Naive thymus-derived CD4-positive, alpha-beta T cell (primary cell): ENCODE measurements at regions not wholly inside any gene's neighbourhood (a gene's known extent, or its start where the extent isn't known, plus 50 kb on each side); places are given as distances from the start of the nearest gene placed in this dataset.

ENCODE experiments used
- ATAC-seq: fragments of 150-1000 bp; cut with Tn5 transposase; 2 replicates; pipeline ENCODE4 v1.10.0; 2021; ENCODE audit warnings: mild to moderate bottlenecking, moderate library complexity
- CTCF ChIA-PET: fragments of 350-600 bp; sonication (Branson Sonifier 250); formaldehyde crosslinking; loops from one replicate; lab custom pipeline; 2021; ENCODE audit warnings: antibody characterized with exemption; lab: Charles Lee
- POLR2A ChIA-PET: fragments of 350-600 bp; sonication (Branson Sonifier 250); formaldehyde crosslinking; loops from one replicate; lab custom pipeline; 2021; ENCODE audit warnings: antibody characterized with exemption, inconsistent platforms; lab: Charles Lee
- DNase-seq, 9 donors: peaks; one replicate each; pipeline versions ENCODE4 v3.0.0 to v3.0.0-alpha.2; 2020 to 2022; ENCODE audit warnings: mixed read lengths in 1 of 9
- H3K27ac ChIP-seq: one replicate; pipeline ENCODE4 v1.7.0; 2013; ENCODE audit warnings: mild to moderate bottlenecking, low read depth, low read length, moderate library complexity
- H3K27me3 ChIP-seq, 2 donors: one replicate each; pipeline ENCODE4 v1.7.0; 2013; ENCODE audit warnings: low read length in 2 of 2, mild to moderate bottlenecking in 2 of 2, moderate library complexity in 2 of 2; ENCODE audit not compliant: control insufficient read depth in 2 of 2, insufficient read depth in 2 of 2
- H3K36me3 ChIP-seq, 3 experiments: 1 replicate in 2 of 3; 2 replicates in 1 of 3; pipeline ENCODE4 v1.7.0; 2013; ENCODE audit warnings: low read length in 3 of 3, mild to moderate bottlenecking in 3 of 3, moderate library complexity in 1 of 3; ENCODE audit not compliant: insufficient read depth in 3 of 3, control insufficient read depth in 2 of 3
- H3K4me1 ChIP-seq, 2 donors: one replicate each; pipeline ENCODE4 v1.7.0; 2013; ENCODE audit warnings: low read length in 2 of 2, mild to moderate bottlenecking in 2 of 2, moderate library complexity in 1 of 2; ENCODE audit not compliant: control insufficient read depth in 2 of 2, insufficient read depth in 2 of 2
- H3K4me3 ChIP-seq: 2 replicates; pipeline ENCODE4 v1.7.0; 2013; ENCODE audit warnings: mild to moderate bottlenecking, low read length
- H3K9me3 ChIP-seq, 3 experiments: 1 replicate in 2 of 3; 2 replicates in 1 of 3; pipeline ENCODE4 v1.7.0; 2013; ENCODE audit warnings: low read length in 3 of 3; ENCODE audit not compliant: control insufficient read depth in 2 of 3
- H3K27ac Mint-ChIP-seq, 9 donors: one replicate each; pipeline ENCODE4 v1.8.0; 2020 to 2022; ENCODE audit warnings: mixed read lengths in 9 of 9, mild to moderate bottlenecking in 8 of 9, moderate library complexity in 5 of 9, inconsistent platforms in 2 of 9
- H3K27me3 Mint-ChIP-seq, 5 donors: one replicate each; pipeline ENCODE4 v1.8.0; 2021 to 2022; ENCODE audit warnings: mixed read lengths in 5 of 5, mild to moderate bottlenecking in 1 of 5
- H3K36me3 Mint-ChIP-seq, 5 donors: one replicate each; pipeline ENCODE4 v1.8.0; 2020 to 2022; ENCODE audit warnings: mixed read lengths in 5 of 5, mild to moderate bottlenecking in 3 of 5, inconsistent platforms in 1 of 5
- H3K4me1 Mint-ChIP-seq, 7 donors: one replicate each; pipeline ENCODE4 v1.8.0; 2020 to 2022; ENCODE audit warnings: mixed read lengths in 7 of 7, mild to moderate bottlenecking in 3 of 7, inconsistent platforms in 1 of 7
- H3K4me3 Mint-ChIP-seq, 10 donors: one replicate each; pipeline ENCODE4 v1.8.0; 2020 to 2022; ENCODE audit warnings: mild to moderate bottlenecking in 10 of 10, mixed read lengths in 10 of 10, moderate library complexity in 6 of 10, inconsistent platforms in 2 of 10
- H3K9me3 Mint-ChIP-seq, 11 donors: one replicate each; pipeline ENCODE4 v1.8.0; 2020 to 2022; ENCODE audit warnings: mixed read lengths in 11 of 11, mild to moderate bottlenecking in 4 of 11, inconsistent platforms in 1 of 11, moderate library complexity in 1 of 11
- intact Hi-C, 2 donors: fragments of 100-400 bp; cut with micrococcal nuclease; formaldehyde crosslinking; loops; one replicate each; pipeline ENCODE4 v1.15.1; 2023

GRCh38 chr19:16018106-16018755 is 58.1 kb upstream of the TPM4 start:
- no peak for ATAC-seq
- ChIA-PET POLR2A (no interaction called here), CTCF (interaction anchor here (0.5 kb wide), 1 partner anchor 48 kb away, joined by 4 read pairs; no protein-coding TSS in a partner anchor)
- no peak overlapping the region for H3K4me3 ChIP-seq
- H3K9me3 ChIP-seq: no peaks in the 10 kb centered on the region
- no peaks in the 10 kb centered on the region for H3K4me1 ChIP-seq
- intact Hi-C loops: no loop called here
- no peak for DNase-seq
- H3K9me3 Mint-ChIP-seq: peaks cover 0 to 1% (median 0%) of the 10 kb centered on the region in 11 donors
- no peaks in the 10 kb centered on the region for H3K4me1 Mint-ChIP-seq
- no peak overlapping the region for H3K27ac ChIP-seq
- H3K27me3 Mint-ChIP-seq: no peaks in the 10 kb centered on the region
- no peak overlapping the region for H3K4me3 Mint-ChIP-seq
- H3K36me3 ChIP-seq: no peaks in the 10 kb centered on the region
- H3K36me3 Mint-ChIP-seq: no peaks in the 10 kb centered on the region
- no peaks in the 10 kb centered on the region for H3K27me3 ChIP-seq
- no peak overlapping the region for H3K27ac Mint-ChIP-seq

GRCh38 chr19:16018801-16019551 is 57.3 kb upstream of the TPM4 start:
- H3K27ac ChIP-seq: no peak overlapping the region
- H3K27ac Mint-ChIP-seq: no peak overlapping the region
- H3K4me3 ChIP-seq: no peak overlapping the region
- no peaks in the 10 kb centered on the region for H3K4me1 ChIP-seq
- ChIA-PET CTCF (interaction anchor here (0.6 kb wide), 1 partner anchor 1612 kb away, joined by 4 read pairs; no protein-coding TSS in a partner anchor), POLR2A (interaction anchor here (0.6 kb wide), 1 partner anchor 102 kb away, joined by 4 read pairs; no protein-coding TSS in a partner anchor)
- H3K36me3 Mint-ChIP-seq: no peaks in the 10 kb centered on the region
- H3K4me1 Mint-ChIP-seq: no peaks in the 10 kb centered on the region
- no peaks in the 10 kb centered on the region for H3K36me3 ChIP-seq
- no peak overlapping the region for H3K4me3 Mint-ChIP-seq
- no peaks in the 10 kb centered on the region for H3K27me3 ChIP-seq
- H3K9me3 ChIP-seq: no peaks in the 10 kb centered on the region
- ATAC-seq (no peak), DNase-seq (no peak)
- intact Hi-C loops: no loop called here
- H3K9me3 Mint-ChIP-seq: peaks cover 0 to 1% (median 0%) of the 10 kb centered on the region in 11 donors
- no peaks in the 10 kb centered on the region for H3K27me3 Mint-ChIP-seq

DNA sequence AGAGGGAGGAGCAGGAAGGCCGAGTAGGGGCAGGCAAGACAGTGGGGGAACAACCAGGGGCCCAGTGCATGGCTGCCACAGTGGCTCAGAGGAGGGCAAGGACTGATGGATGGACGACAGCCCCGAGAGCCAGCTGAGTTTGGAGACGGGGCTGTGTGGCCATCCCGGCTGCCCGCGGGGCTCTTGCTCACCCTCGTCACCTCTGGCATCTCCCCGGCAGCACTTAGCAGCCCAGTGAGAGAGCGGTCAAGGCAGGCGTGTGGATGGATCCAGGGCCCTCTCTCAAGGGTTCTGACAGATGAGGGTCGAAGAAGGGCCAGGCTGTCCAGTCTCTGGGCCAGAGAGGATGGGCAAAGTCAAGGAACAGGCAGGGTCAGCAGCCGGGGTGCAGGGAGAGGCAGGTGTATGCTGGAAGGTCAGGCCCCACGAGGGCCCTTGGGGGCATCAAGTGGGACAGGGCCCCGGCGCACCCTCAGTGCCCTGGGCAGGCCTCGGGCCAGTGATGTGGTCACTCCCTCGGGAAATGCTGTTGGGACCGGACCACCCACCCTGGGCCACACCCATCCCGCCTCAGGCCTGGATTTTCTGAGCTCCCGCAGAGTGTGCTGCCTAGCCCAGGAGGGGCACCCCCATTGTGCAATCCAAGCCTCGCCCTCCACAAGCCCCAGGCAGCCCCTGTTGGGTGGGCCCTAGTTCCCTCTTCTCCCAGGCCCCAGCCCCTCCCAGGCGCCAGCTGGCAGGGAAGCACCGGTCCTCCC is 56.4 kb upstream of the TPM4 start:
- no peaks in the 10 kb centered on the region for H3K27me3 Mint-ChIP-seq
- no peaks in the 10 kb centered on the region for H3K4me1 ChIP-seq
- intact Hi-C loops: no loop called here
- no peaks in the 10 kb centered on the region for H3K27me3 ChIP-seq
- DNase-seq (no peak), ATAC-seq (no peak)
- H3K27ac Mint-ChIP-seq: no peak overlapping the region
- no peak overlapping the region for H3K4me3 Mint-ChIP-seq
- H3K4me3 ChIP-seq: no peak overlapping the region
- no peaks in the 10 kb centered on the region for H3K36me3 ChIP-seq
- POLR2A ChIA-PET: no interaction called here
- no peaks in the 10 kb centered on the region for H3K36me3 Mint-ChIP-seq
- CTCF ChIA-PET: interaction anchor here (0.6 kb wide), 1 partner anchor 1611 kb away, joined by 4 read pairs; no protein-coding TSS in a partner anchor
- H3K27ac ChIP-seq: no peak overlapping the region
- H3K9me3 Mint-ChIP-seq: peaks cover 0 to 1% (median 0%) of the 10 kb centered on the region in 11 donors
- no peaks in the 10 kb centered on the region for H3K9me3 ChIP-seq
- no peaks in the 10 kb centered on the region for H3K4me1 Mint-ChIP-seq

- Mint-ChIP-seq H3K27ac (no peak overlapping the region), H3K36me3 (no peaks in the 10 kb centered on the region), H3K4me3 (no peak overlapping the region), H3K4me1 (peaks cover 0 to 1% (median 0%) of the 10 kb centered on the region in 7 donors), H3K27me3 (peaks cover 0 to 2% (median 0%) of the 10 kb centered on the region in 5 donors), H3K9me3 (peaks cover 0 to 1% (median 0%) of the 10 kb centered on the region in 11 donors)
- DNase-seq: no peak
- H3K27ac ChIP-seq: no peak overlapping the region
- H3K27me3 ChIP-seq: no peaks in the 10 kb centered on the region
- intact Hi-C loops: no loop called here
- POLR2A ChIA-PET: no interaction called here
- no peaks in the 10 kb centered on the region for H3K4me1 ChIP-seq
- H3K9me3 ChIP-seq: no peaks in the 10 kb centered on the region
- CTCF ChIA-PET: no interaction called here
- H3K4me3 ChIP-seq: no peak overlapping the region
- H3K36me3 ChIP-seq: no peaks in the 10 kb centered on the region
- no peak for ATAC-seq
These were observed 54.5 kb upstream of the TPM4 start for GRCh38 chr19:16021796-16022195.

DNA sequence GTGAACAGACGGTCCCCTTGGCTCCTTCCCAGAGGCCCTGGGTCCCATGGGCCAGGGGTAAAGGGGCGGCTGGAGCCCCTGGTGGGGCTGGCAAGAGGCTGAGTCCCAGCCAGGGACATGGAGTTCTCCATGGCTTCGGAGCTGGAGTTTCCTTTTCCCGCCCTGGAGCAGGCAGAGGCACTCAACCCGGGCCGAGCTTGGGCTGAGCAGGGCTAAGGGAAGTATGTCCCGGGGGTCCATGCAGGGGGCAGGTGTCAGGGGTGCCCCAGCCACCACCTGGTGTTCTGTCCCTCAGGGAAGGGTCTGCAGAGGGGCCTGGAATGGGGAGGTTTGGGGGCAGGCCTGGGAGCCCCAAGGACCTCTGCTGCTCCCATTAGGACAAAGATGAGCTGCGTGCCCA is 54.0 kb upstream of the TPM4 start:
- no peak for ATAC-seq
- Histone ChIP-seq H3K27ac (no peak overlapping the region), H3K27me3 (no peaks in the 10 kb centered on the region), H3K4me3 (no peak overlapping the region), H3K36me3 (no peaks in the 10 kb centered on the region), H3K4me1 (no peaks in the 10 kb centered on the region), H3K9me3 (no peaks in the 10 kb centered on the region)
- POLR2A ChIA-PET: no interaction called here
- Mint-ChIP-seq H3K4me1 (peaks cover 0 to 1% (median 0%) of the 10 kb centered on the region in 7 donors), H3K4me3 (no peak overlapping the region), H3K36me3 (no peaks in the 10 kb centered on the region), H3K27me3 (peaks cover 0 to 3% (median 0%) of the 10 kb centered on the region in 5 donors), H3K9me3 (peaks cover 0 to 1% (median 0%) of the 10 kb centered on the region in 11 donors), H3K27ac (no peak overlapping the region)
- CTCF ChIA-PET: no interaction called here
- no peak for DNase-seq
- intact Hi-C loops: no loop called here

DNA sequence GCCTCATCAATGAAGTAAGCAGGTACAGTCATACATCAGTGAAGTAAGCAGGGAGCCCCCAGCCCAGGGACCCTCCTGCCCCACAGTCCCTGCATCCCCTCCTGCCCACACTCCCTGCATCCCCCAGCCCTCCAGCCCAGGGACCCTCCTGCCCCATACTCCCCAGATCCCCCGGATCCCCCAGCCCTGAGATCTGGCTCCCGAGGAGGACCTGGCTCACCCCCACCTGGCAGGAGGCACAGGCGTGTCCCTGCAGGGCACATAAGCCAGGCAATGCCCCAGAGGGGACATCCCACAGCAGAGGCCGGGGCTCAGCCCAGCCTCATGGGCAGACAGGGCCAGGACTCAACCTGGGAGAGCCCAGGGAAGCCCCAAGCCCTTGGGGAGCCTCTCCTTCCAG is 53.6 kb upstream of the TPM4 start:
- Histone ChIP-seq H3K27me3 (no peaks in the 10 kb centered on the region), H3K4me3 (no peak overlapping the region), H3K36me3 (no peaks in the 10 kb centered on the region), H3K27ac (no peak overlapping the region), H3K4me1 (no peaks in the 10 kb centered on the region), H3K9me3 (no peaks in the 10 kb centered on the region)
- Mint-ChIP-seq H3K27me3 (peaks cover 0 to 3% (median 0%) of the 10 kb centered on the region in 5 donors), H3K4me1 (peaks cover 0 to 2% (median 0%) of the 10 kb centered on the region in 7 donors), H3K4me3 (no peak overlapping the region), H3K36me3 (no peaks in the 10 kb centered on the region), H3K27ac (no peak overlapping the region), H3K9me3 (peaks cover 0 to 1% (median 0%) of the 10 kb centered on the region in 11 donors)
- POLR2A ChIA-PET: no interaction called here
- CTCF ChIA-PET: interaction anchor here (1.4 kb wide), 1 partner anchor 18 kb away, joined by 3 read pairs; no protein-coding TSS in a partner anchor
- no peak for DNase-seq
- intact Hi-C loops: no loop called here
- ATAC-seq: no peak
